ENCODE measurements at regions not wholly inside any gene's neighbourhood (a gene's known extent, or its start where the extent isn't known, plus 50 kb on each side); places are given as distances from the start of the nearest gene placed in this dataset.

GRCh38 chr6:33858804-33859505 is 55.2 kb upstream of the MLN start:
- Histone ChIP-seq H3K36me3 (ENCODE audit: control insufficient read depth, insufficient read depth, low read length) (no peaks in the 10 kb centered on the region), H3K27me3 (ENCODE audit: control insufficient read depth, insufficient read depth, low read length, poor library complexity, severe bottlenecking) (no peaks in the 10 kb centered on the region), H3K9me3 (ENCODE audit: control insufficient read depth, low read length) (no peaks in the 10 kb centered on the region), H3K27ac (ENCODE audit: insufficient read depth, low read depth, low read length, poor library complexity, severe bottlenecking) (no peak overlapping the region), H3K4me3 (ENCODE audit: insufficient read depth, low read depth, low read length) (no peak overlapping the region), H3K4me1 (ENCODE audit: control insufficient read depth, insufficient read depth, low read length) (no peaks in the 10 kb centered on the region)
- WGBS, 2 experiments, result 87 to 90% methylated on average over 16 of the region's 16 CpGs

- Histone ChIP-seq H3K9me3 (ENCODE audit: control insufficient read depth, low read length) (no peaks in the 10 kb centered on the region), H3K36me3 (ENCODE audit: control insufficient read depth, insufficient read depth, low read length) (no peaks in the 10 kb centered on the region), H3K27ac (ENCODE audit: insufficient read depth, low read depth, low read length, poor library complexity, severe bottlenecking) (no peak overlapping the region), H3K4me1 (ENCODE audit: control insufficient read depth, insufficient read depth, low read length) (no peaks in the 10 kb centered on the region), H3K27me3 (ENCODE audit: control insufficient read depth, insufficient read depth, low read length, poor library complexity, severe bottlenecking) (no peaks in the 10 kb centered on the region), H3K4me3 (ENCODE audit: insufficient read depth, low read depth, low read length) (no peak overlapping the region)
- WGBS, 2 experiments, result 87 to 94% methylated on average over 6 to 7 of the region's 7 CpGs
Measured at GRCh38 chr6:33857932-33858475, 54.2 kb upstream of the MLN start.

DNA sequence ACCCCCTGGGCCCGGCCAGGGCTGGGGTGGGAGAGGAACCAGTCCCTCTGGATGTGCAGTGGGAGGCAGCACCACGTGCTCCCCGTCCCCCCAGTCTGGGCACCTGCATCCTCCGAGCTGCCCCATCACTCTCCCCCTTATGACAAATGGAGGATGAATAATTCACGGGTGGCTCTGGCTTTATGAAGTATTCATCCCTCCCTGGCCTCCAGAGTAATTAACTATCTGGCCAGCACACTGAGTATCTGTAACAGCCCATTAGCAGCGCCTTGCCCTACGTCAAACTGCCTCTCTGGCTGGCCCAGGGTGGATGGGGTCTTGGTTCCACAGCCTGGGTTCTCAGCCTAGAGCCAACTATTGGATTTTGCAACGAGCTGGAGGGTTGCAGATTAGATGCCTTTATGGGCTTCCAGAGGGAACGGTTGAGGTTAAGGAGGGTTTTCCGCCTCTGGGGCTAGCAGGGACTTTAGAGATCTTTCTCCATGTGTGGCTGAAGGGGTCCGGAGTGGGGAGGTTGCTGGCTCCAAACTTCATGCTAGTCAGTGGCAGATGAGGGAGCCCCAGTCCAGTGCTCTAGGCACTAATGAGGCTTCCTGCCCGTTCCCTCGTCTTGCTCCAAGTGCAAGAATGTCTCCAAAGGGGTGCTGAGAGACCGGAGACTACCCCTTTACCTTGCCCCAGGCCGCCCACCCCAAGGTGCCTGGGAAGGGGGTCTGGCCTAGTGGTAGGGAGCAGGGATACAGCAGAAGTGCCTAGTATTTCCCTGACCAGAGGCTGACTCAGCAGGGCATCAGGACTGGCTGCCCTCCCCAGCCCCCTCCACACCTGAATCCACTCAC is 53.5 kb upstream of the MLN start:
- Histone ChIP-seq H3K4me3 (ENCODE audit: insufficient read depth, low read depth, low read length) (no peak overlapping the region), H3K36me3 (ENCODE audit: control insufficient read depth, insufficient read depth, low read length) (no peaks in the 10 kb centered on the region), H3K27me3 (ENCODE audit: control insufficient read depth, insufficient read depth, low read length, poor library complexity, severe bottlenecking) (no peaks in the 10 kb centered on the region), H3K4me1 (ENCODE audit: control insufficient read depth, insufficient read depth, low read length) (no peaks in the 10 kb centered on the region), H3K9me3 (ENCODE audit: control insufficient read depth, low read length) (no peaks in the 10 kb centered on the region), H3K27ac (ENCODE audit: insufficient read depth, low read depth, low read length, poor library complexity, severe bottlenecking) (no peak overlapping the region)
- whole genome bisulfite sequencing, 2 experiments, result 88 to 89% methylated on average over 15 of the region's 15 CpGs

DNA sequence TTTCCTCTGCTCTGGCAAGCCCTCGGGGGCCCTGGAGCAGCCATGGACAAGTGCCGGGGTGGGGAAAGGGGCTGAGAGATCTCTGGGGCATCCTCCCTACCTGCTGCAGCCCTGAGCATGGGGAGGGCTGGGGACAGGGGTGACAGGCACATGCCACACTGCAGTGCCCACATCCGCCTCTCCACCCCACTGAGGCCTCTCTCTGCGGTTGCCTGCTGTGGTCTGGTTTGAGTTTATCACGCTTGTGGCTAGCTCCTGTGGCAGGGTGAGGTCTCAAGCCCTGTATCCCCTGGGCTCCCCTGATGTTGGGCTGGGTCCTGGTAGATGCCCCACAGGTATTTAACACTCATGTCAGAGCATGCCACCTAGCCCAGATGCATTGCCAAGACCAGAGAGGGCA is 52.9 kb upstream of the MLN start:
- H3K4me1 ChIP-seq (ENCODE audit: control insufficient read depth, insufficient read depth, low read length), result peaks cover 6% of the 10 kb centered on the region
- H3K27ac ChIP-seq (ENCODE audit: insufficient read depth, low read depth, low read length, poor library complexity, severe bottlenecking), result no peak overlapping the region
- H3K27me3 ChIP-seq (ENCODE audit: control insufficient read depth, insufficient read depth, low read length, poor library complexity, severe bottlenecking), result no peaks in the 10 kb centered on the region
- no peaks in the 10 kb centered on the region for H3K9me3 ChIP-seq (ENCODE audit: control insufficient read depth, low read length)
- H3K4me3 ChIP-seq (ENCODE audit: insufficient read depth, low read depth, low read length), result no peak overlapping the region
- H3K36me3 ChIP-seq (ENCODE audit: control insufficient read depth, insufficient read depth, low read length), result no peaks in the 10 kb centered on the region
- 91 to 94% methylated on average over 5 of the region's 5 CpGs for WGBS, 2 experiments

GRCh38 chr6:33856031-33856590 is 52.3 kb upstream of the MLN start:
- Histone ChIP-seq H3K4me1 (ENCODE audit: control insufficient read depth, insufficient read depth, low read length) (peaks cover 6% of the 10 kb centered on the region), H3K27ac (ENCODE audit: insufficient read depth, low read depth, low read length, poor library complexity, severe bottlenecking) (no peak overlapping the region), H3K27me3 (ENCODE audit: control insufficient read depth, insufficient read depth, low read length, poor library complexity, severe bottlenecking) (no peaks in the 10 kb centered on the region), H3K4me3 (ENCODE audit: insufficient read depth, low read depth, low read length) (no peak overlapping the region), H3K36me3 (ENCODE audit: control insufficient read depth, insufficient read depth, low read length) (no peaks in the 10 kb centered on the region), H3K9me3 (ENCODE audit: control insufficient read depth, low read length) (no peaks in the 10 kb centered on the region)
- WGBS, 2 experiments, result 90 to 91% methylated on average over 6 of the region's 6 CpGs

DNA sequence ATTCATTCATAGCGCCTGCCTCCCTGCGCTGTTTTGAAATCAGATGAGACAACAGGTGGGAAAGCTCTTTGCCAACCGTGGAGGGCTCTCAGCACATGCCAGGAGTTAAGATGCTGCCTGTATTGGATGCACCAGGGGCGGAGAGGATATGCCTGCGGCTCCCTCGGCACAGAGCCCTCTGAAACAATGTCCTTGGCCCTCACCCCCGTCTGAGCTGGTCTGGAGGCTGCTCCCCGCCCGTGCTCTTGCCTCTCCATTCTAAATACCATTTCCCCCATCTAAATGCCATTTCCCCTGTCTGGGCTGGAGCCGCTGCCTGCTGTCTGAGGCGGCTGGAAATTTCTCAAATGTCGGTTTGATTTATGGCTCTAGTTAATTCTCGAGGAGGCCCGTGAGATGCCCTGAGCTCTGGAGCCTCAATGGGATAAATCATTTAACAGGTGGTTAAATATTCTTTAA is 50.8 kb upstream of the MLN start:
- Histone ChIP-seq H3K27me3 (ENCODE audit: control insufficient read depth, insufficient read depth, low read length, poor library complexity, severe bottlenecking) (no peaks in the 10 kb centered on the region), H3K4me3 (ENCODE audit: insufficient read depth, low read depth, low read length) (no peak overlapping the region), H3K36me3 (ENCODE audit: control insufficient read depth, insufficient read depth, low read length) (no peaks in the 10 kb centered on the region), H3K4me1 (ENCODE audit: control insufficient read depth, insufficient read depth, low read length) (peaks cover 6% of the 10 kb centered on the region), H3K27ac (ENCODE audit: insufficient read depth, low read depth, low read length, poor library complexity, severe bottlenecking) (no peak overlapping the region), H3K9me3 (ENCODE audit: control insufficient read depth, low read length) (no peaks in the 10 kb centered on the region)
- WGBS, 2 experiments, result 71 to 74% methylated on average over 14 of the region's 14 CpGs

DNA sequence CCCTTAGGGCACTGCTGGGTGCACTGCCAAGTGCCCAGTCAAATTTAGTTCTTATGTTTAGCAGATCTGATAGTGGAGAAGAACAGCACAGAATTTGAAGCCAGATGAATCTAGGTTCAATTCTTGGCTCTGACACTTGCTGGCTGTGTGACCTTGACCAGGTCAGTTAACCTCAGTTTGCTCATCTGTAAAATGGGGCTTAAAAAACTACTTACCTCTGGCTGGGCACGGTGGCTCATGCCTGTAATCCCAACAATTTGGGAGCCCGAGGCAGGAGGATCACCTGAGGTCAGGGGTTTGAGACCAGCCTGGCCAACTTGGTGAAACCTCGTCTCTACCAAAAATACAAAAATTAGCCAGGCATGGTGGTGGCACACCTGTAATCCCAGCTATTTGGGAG is 49.9 kb upstream of the MLN start:
- 88 to 92% methylated on average over 3 of the region's 3 CpGs for WGBS, 2 experiments

More for the DNA sequence above, 49.9 kb upstream of the MLN start:
- H3K4me1 ChIP-seq (ENCODE audit: control insufficient read depth, insufficient read depth, low read length), result peaks cover 6% of the 10 kb centered on the region
- no peaks in the 10 kb centered on the region for H3K36me3 ChIP-seq (ENCODE audit: control insufficient read depth, insufficient read depth, low read length)
- no peaks in the 10 kb centered on the region for H3K27me3 ChIP-seq (ENCODE audit: control insufficient read depth, insufficient read depth, low read length, poor library complexity, severe bottlenecking)
- no peak overlapping the region for H3K4me3 ChIP-seq (ENCODE audit: insufficient read depth, low read depth, low read length)
- no peaks in the 10 kb centered on the region for H3K9me3 ChIP-seq (ENCODE audit: control insufficient read depth, low read length)
- no peak overlapping the region for H3K27ac ChIP-seq (ENCODE audit: insufficient read depth, low read depth, low read length, poor library complexity, severe bottlenecking)

Measured in ectodermal cell (in vitro differentiated cells).